H1 (cell line): ENCODE measurements at regions not wholly inside any gene's neighbourhood (a gene's known extent, or its start where the extent isn't known, plus 50 kb on each side); places are given as distances from the start of the nearest gene placed in this dataset.

ENCODE experiments used
- CBX5 ChIP-seq: fragments of 300-800, 300-1000 bp; sonication (generic); IDR thresholded peaks from 2 replicates; pipeline ENCODE4 v1.7.1; 2016; ENCODE audit warnings: antibody characterized with exemption, low read length, low read depth
- JUND ChIP-seq: IDR thresholded peaks from 2 replicates; pipeline ENCODE4 v1.6.1; 2011; ENCODE audit warnings: mild to moderate bottlenecking, improper control_type of control experiment, low read length
- MAFK ChIP-seq: IDR thresholded peaks from 2 replicates; pipeline ENCODE4 v1.6.1; 2012; ENCODE audit warnings: low read depth, mild to moderate bottlenecking, improper control_type of control experiment, low read length
- RAD21 ChIP-seq, 2 experiments: IDR thresholded peaks in 1 of 2; conservative IDR thresholded peaks in 1 of 2; 2 replicates each; pipeline ENCODE4 v1.6.1; 2011; ENCODE audit warnings: low read depth in 2 of 2, low read length in 2 of 2, improper control_type of control experiment in 1 of 2, inconsistent platforms in 1 of 2, mild to moderate bottlenecking in 1 of 2, moderate library complexity in 1 of 2
- TAF1 ChIP-seq: IDR thresholded peaks from 2 replicates; pipeline ENCODE4 v1.6.1; 2011; ENCODE audit warnings: mild to moderate bottlenecking, low read depth, low read length
- TAF7 ChIP-seq: optimal IDR thresholded peaks from 2 replicates; pipeline ENCODE3; 2011; ENCODE audit warnings: low read depth, mild to moderate bottlenecking, inconsistent platforms, low read length, moderate library complexity, borderline replicate concordance

DNA sequence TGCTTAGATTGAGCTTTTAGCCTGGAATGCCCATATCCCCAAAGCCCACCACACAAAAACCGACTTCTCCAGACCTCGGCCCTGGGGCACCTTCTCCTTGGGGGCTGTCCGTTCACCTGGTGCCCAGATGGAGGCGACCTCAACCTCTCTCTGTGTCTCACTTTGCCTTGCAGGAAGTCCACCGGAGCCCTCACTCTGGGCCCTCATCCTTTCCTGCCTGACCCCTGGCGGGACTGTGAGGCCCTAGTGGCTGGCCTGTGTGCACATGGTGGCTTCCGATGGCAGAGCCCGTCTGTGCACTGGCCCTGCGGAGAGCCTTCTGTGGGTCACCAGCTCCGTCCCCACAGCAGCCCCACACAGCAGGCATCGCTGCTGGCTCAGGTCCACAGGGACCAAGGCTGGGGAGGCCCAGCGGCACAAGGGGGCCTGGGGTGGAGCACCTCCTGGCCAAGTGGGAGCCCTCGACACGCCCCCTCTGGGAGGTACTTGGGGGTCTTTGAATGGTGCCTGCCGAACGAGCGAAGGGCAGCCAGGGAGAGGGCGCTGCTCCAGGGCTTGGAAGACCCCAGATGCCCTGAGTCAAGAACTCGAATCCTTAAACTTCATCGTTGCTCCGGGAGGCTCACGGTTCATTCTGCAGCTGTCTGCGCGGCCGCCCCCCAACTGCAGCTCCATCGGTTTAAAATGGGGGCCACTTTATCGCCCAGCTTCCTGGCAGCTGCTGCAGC lies 97.2 kb upstream of the ADRA2C start (continued):
- TF ChIP-seq CBX5, result no peak
- TF ChIP-seq TAF1, result no peak
- no peak for TF ChIP-seq TAF7
- no peak for TF ChIP-seq JUND
- TF ChIP-seq RAD21 (IDR thresholded peaks at IDR 0.05 in 1 of 2, conservative IDR thresholded peaks at IDR 0.05 in 1 of 2; ENCODE audit: low read depth in 2 of 2, low read length in 2 of 2), result peak; percentile 40 to 66; a peak in 3 of 4 replicates
- no peak for TF ChIP-seq MAFK
